ENCODE measurements at regions not wholly inside any gene's neighbourhood (a gene's known extent, or its start where the extent isn't known, plus 50 kb on each side); places are given as distances from the start of the nearest gene placed in this dataset.

DNA sequence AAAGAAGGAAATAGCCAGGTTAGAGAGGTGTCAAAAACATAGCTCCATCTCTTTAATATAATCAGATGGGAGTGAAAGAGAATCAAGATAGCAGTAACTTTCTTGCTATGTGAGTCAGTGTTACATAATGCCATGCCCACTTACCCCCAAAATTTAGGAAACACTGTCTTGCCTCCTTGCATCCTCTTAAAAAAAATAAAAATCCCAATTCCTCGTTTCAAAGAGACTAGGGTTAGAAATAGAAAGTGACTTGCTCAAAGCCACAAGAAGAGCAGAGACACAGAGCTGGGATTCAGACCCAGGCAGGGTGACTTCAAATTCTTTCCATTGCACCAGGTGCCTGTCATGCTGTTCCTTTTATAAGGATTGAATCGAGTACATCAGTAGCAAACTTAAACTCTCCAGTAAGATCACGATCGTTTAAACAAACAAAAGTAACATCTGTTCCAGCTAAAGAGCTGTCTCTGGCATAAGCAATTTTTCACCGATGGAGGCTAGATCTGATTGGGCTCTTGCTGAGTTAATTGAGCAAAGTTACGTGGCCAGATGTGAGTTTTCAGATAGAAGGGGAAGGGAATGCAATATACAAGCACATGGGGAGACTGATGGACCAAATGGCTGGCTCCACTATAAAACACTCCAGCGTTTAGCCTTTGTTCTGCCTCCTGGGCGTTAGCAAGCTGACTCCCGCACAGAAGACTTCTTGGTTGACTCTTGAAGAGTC lies 176.9 kb downstream of the PALM2AKAP2 start:
- TF ChIP-seq SUZ12 (IDR thresholded peaks at IDR 0.05; ENCODE audit: extremely low read depth, insufficient read depth, insufficient read length): no peak
- TF ChIP-seq ZNF274 (IDR thresholded peaks at IDR 0.05; ENCODE audit: low read depth, low read length): no peak

Measured in NT2/D1 (cell line).